ENCODE measurements at regions not wholly inside any gene's neighbourhood (a gene's known extent, or its start where the extent isn't known, plus 50 kb on each side); places are given as distances from the start of the nearest gene placed in this dataset.

- 61% methylated on average over 5 of the region's 5 CpGs for WGBS
- no peak for DNase-seq (ENCODE audit: low spot score)
- H3K27me3 ChIP-seq (ENCODE audit: control insufficient read depth in 4 of 4, insufficient read depth in 4 of 4, low read length in 3 of 4) = no peaks in the 10 kb centered on the region
- no peaks in the 10 kb centered on the region for H3K36me3 ChIP-seq (ENCODE audit: control insufficient read depth in 4 of 4, insufficient read depth in 3 of 4, low read depth in 1 of 4, low read length in 3 of 4)
- H3K4me3 ChIP-seq (ENCODE audit: low read depth in 1 of 3, low read length in 3 of 3) = no peak overlapping the region
- TF ChIP-seq NR2F2 (IDR thresholded peaks at IDR 0.05) = no peak
- TF ChIP-seq REST (IDR thresholded peaks at IDR 0.05) = no peak
- no peak for TF ChIP-seq HNF4G (IDR thresholded peaks at IDR 0.05)
- no peak for TF ChIP-seq FOXA1 (IDR thresholded peaks at IDR 0.05)
- TF ChIP-seq JUND (IDR thresholded peaks at IDR 0.05) = no peak
- no peak for TF ChIP-seq YY1 (IDR thresholded peaks at IDR 0.05)
- TF ChIP-seq MAX (IDR thresholded peaks at IDR 0.05) = no peak
- TF ChIP-seq, protein P1, sequence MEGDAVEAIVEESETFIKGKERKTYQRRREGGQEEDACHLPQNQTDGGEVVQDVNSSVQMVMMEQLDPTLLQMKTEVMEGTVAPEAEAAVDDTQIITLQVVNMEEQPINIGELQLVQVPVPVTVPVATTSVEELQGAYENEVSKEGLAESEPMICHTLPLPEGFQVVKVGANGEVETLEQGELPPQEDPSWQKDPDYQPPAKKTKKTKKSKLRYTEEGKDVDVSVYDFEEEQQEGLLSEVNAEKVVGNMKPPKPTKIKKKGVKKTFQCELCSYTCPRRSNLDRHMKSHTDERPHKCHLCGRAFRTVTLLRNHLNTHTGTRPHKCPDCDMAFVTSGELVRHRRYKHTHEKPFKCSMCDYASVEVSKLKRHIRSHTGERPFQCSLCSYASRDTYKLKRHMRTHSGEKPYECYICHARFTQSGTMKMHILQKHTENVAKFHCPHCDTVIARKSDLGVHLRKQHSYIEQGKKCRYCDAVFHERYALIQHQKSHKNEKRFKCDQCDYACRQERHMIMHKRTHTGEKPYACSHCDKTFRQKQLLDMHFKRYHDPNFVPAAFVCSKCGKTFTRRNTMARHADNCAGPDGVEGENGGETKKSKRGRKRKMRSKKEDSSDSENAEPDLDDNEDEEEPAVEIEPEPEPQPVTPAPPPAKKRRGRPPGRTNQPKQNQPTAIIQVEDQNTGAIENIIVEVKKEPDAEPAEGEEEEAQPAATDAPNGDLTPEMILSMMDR (IDR thresholded peaks at IDR 0.05; ENCODE audit: low read depth, low read length, missing input control) = no peak
- TF ChIP-seq HNF4A (conservative IDR thresholded peaks at IDR 0.05) = no peak
- no peak for TF ChIP-seq EGR1 (IDR thresholded peaks at IDR 0.05; ENCODE audit: low read depth in 2 of 2)
- no peak for TF ChIP-seq SP1 (IDR thresholded peaks at IDR 0.05)
- no peak for TF ChIP-seq RAD21 (IDR thresholded peaks at IDR 0.05)
- TF ChIP-seq GABPA (IDR thresholded peaks at IDR 0.05 in 1 of 2, conservative IDR thresholded peaks at IDR 0.05 in 1 of 2) = no peak
- no peak for TF ChIP-seq TAF1 (conservative IDR thresholded peaks at IDR 0.05)
- no peak for TF ChIP-seq RXRA (IDR thresholded peaks at IDR 0.05)
- TF ChIP-seq, protein P2, sequence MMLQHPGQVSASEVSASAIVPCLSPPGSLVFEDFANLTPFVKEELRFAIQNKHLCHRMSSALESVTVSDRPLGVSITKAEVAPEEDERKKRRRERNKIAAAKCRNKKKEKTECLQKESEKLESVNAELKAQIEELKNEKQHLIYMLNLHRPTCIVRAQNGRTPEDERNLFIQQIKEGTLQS (IDR thresholded peaks at IDR 0.05) = no peak
- TF ChIP-seq FOXA2 (IDR thresholded peaks at IDR 0.05) = no peak
- no peak for TF ChIP-seq ZBTB33 (IDR thresholded peaks at IDR 0.05)
- no peak overlapping the region for H3K27ac ChIP-seq (ENCODE audit: low read depth in 1 of 2, low read length in 2 of 2)
- no peaks in the 10 kb centered on the region for H3K9me3 ChIP-seq (ENCODE audit: control insufficient read depth in 4 of 4, low read length in 3 of 4)
- no peak overlapping the region for H3K9ac ChIP-seq (ENCODE audit: low read depth in 1 of 2, low read length in 2 of 2)
- no peaks in the 10 kb centered on the region for H3K4me1 ChIP-seq (ENCODE audit: control insufficient read depth in 4 of 4, insufficient read depth in 4 of 4, low read length in 3 of 4)
Measured at GRCh38 chr2:94939349-94939748, 68.1 kb downstream of the TEKT4 start.

All from liver (tissue), 8 donors.